H9 (cell line): ENCODE measurements at regions not wholly inside any gene's neighbourhood (a gene's known extent, or its start where the extent isn't known, plus 50 kb on each side); places are given as distances from the start of the nearest gene placed in this dataset.

ENCODE experiments used
- DNase-seq: peaks from one replicate; pipeline ENCODE4 v3.0.0-alpha.2; 2017
- H2AFZ ChIP-seq: one replicate; pipeline ENCODE4 v1.6.1; 2013; ENCODE audit warnings: mild to moderate bottlenecking, low read length, control low read depth, moderate library complexity
- H2AK5ac ChIP-seq: 2 replicates; pipeline ENCODE4 v1.6.1; 2013; ENCODE audit warnings: low read length, control low read depth, mixed read lengths; ENCODE audit not compliant: insufficient read length
- H2BK120ac ChIP-seq: one replicate; pipeline ENCODE4 v1.6.1; 2013; ENCODE audit warnings: low read depth, mild to moderate bottlenecking, low read length, control low read depth, inconsistent platforms; ENCODE audit not compliant: poor library complexity, severe bottlenecking
- H2BK12ac ChIP-seq: 2 replicates; pipeline ENCODE4 v1.6.1; 2013; ENCODE audit warnings: low read length, control low read depth, mixed read lengths, low read depth; ENCODE audit not compliant: insufficient read length
- H2BK15ac ChIP-seq: 2 replicates; pipeline ENCODE4 v1.6.1; 2013; ENCODE audit warnings: low read depth, low read length, control low read depth
- H2BK20ac ChIP-seq: one replicate; pipeline ENCODE4 v1.6.1; 2013; ENCODE audit warnings: low read depth, mild to moderate bottlenecking, low read length, control low read depth, inconsistent platforms; ENCODE audit not compliant: poor library complexity, severe bottlenecking
- H2BK5ac ChIP-seq: 2 replicates; pipeline ENCODE4 v1.6.1; 2013; ENCODE audit warnings: low read length, control low read depth, mixed read lengths; ENCODE audit not compliant: insufficient read length
- H3K14ac ChIP-seq: 2 replicates; pipeline ENCODE4 v1.6.1; 2013; ENCODE audit warnings: low read length, control low read depth; ENCODE audit not compliant: insufficient read depth
- H3K18ac ChIP-seq: 2 replicates; pipeline ENCODE4 v1.6.1; 2013; ENCODE audit warnings: low read depth, mild to moderate bottlenecking, mixed read lengths, low read length, control low read depth; ENCODE audit not compliant: insufficient read length
- H3K23ac ChIP-seq: 2 replicates; pipeline ENCODE4 v1.6.1; 2013; ENCODE audit warnings: low read length, control low read depth, mixed read lengths, low read depth; ENCODE audit not compliant: insufficient read length
- H3K23me2 ChIP-seq: 2 replicates; pipeline ENCODE4 v1.6.1; 2013; ENCODE audit warnings: low read depth, mild to moderate bottlenecking, mixed read lengths, low read length, control low read depth; ENCODE audit not compliant: insufficient read length, poor library complexity, severe bottlenecking
- H3K27ac ChIP-seq: 2 replicates; pipeline ENCODE4 v1.5.1; 2013; ENCODE audit warnings: low read length, control low read depth, mixed read lengths, low read depth; ENCODE audit not compliant: insufficient read length
- H3K27me3 ChIP-seq: 2 replicates; pipeline ENCODE4 v1.6.1; 2013; ENCODE audit warnings: low read length, control low read depth, inconsistent platforms; ENCODE audit not compliant: insufficient read depth
- H3K4ac ChIP-seq: 2 replicates; pipeline ENCODE4 v1.6.1; 2013; ENCODE audit warnings: low read depth, mild to moderate bottlenecking, control low read depth, inconsistent platforms, low read length, moderate library complexity
- H3K4me1 ChIP-seq: 2 replicates; pipeline ENCODE4 v1.6.1; 2013; ENCODE audit warnings: low read length, control low read depth, inconsistent platforms; ENCODE audit not compliant: insufficient read depth
- H3K4me2 ChIP-seq: 2 replicates; pipeline ENCODE4 v1.6.1; 2013; ENCODE audit warnings: low read length, control low read depth, mixed read lengths; ENCODE audit not compliant: insufficient read length, insufficient read depth
- H3K56ac ChIP-seq: 2 replicates; pipeline ENCODE4 v1.6.1; 2013; ENCODE audit warnings: low read depth, mild to moderate bottlenecking, mixed read lengths, low read length, control low read depth; ENCODE audit not compliant: insufficient read length
- H3K79me1 ChIP-seq: 2 replicates; pipeline ENCODE4 v1.6.1; 2013; ENCODE audit warnings: low read depth, mild to moderate bottlenecking, moderate library complexity, low read length, control low read depth, inconsistent platforms; ENCODE audit not compliant: insufficient read depth, poor library complexity, severe bottlenecking
- H3K79me2 ChIP-seq: 2 replicates; pipeline ENCODE4 v1.6.1; 2013; ENCODE audit warnings: low read length, control low read depth, inconsistent platforms; ENCODE audit not compliant: insufficient read depth
- H3K9ac ChIP-seq: 2 replicates; pipeline ENCODE4 v1.6.1; 2013; ENCODE audit warnings: low read length, control low read depth, mixed read lengths; ENCODE audit not compliant: insufficient read length; ENCODE audit errors: extremely low read depth
- H3K9me3 ChIP-seq: one replicate; pipeline ENCODE4 v1.6.1; 2013; ENCODE audit warnings: low read depth, low read length, inconsistent platforms; ENCODE audit not compliant: control insufficient read depth
- H3T11ph ChIP-seq: one replicate; pipeline ENCODE4 v1.6.1; 2013; ENCODE audit warnings: mild to moderate bottlenecking, low read length, control low read depth, inconsistent platforms
- H4K20me1 ChIP-seq: one replicate; pipeline ENCODE4 v1.6.1; 2013; ENCODE audit not compliant: control insufficient read depth, insufficient read length, insufficient read depth
- H4K5ac ChIP-seq: 2 replicates; pipeline ENCODE4 v1.6.1; 2013; ENCODE audit warnings: low read depth, mild to moderate bottlenecking, mixed read lengths, low read length, control low read depth; ENCODE audit not compliant: insufficient read length
- H4K8ac ChIP-seq: replicated peaks from 2 replicates; pipeline ENCODE4 v1.6.1; 2013; ENCODE audit warnings: low read length, control low read depth, mixed read lengths, low read depth; ENCODE audit not compliant: insufficient read length
- H4K91ac ChIP-seq: 2 replicates; pipeline ENCODE4 v1.6.1; 2013; ENCODE audit warnings: low read depth, mild to moderate bottlenecking, moderate library complexity, mixed read lengths, low read length, control low read depth; ENCODE audit not compliant: insufficient read length
- H3K27ac Mint-ChIP-seq, 3 experiments: 2 replicates in 2 of 3; 3 replicates in 1 of 3; pipeline ENCODE4 v1.8.0; 2020 to 2021; ENCODE audit warnings: mixed read lengths in 3 of 3, mild to moderate bottlenecking in 1 of 3, moderate library complexity in 1 of 3
- H3K27me3 Mint-ChIP-seq: 2 replicates; pipeline ENCODE4 v1.8.0; 2021; ENCODE audit warnings: low read depth, mild to moderate bottlenecking, moderate library complexity, mixed read lengths
- H3K36me3 Mint-ChIP-seq, 3 experiments: 2 replicates in 2 of 3; 3 replicates in 1 of 3; pipeline ENCODE4 v1.8.0; 2020 to 2021; ENCODE audit warnings: low read depth in 3 of 3, mixed read lengths in 3 of 3; ENCODE audit not compliant: insufficient read depth in 1 of 3
- H3K4me1 Mint-ChIP-seq, 2 experiments: 2 replicates each; pipeline ENCODE4 v1.8.0; 2020; ENCODE audit warnings: mixed read lengths in 2 of 2
- H3K4me3 Mint-ChIP-seq, 2 experiments: 2 replicates in 1 of 2; 3 replicates in 1 of 2; pipeline ENCODE4 v1.8.0; 2020 to 2021; ENCODE audit warnings: mild to moderate bottlenecking in 2 of 2, mixed read lengths in 2 of 2, moderate library complexity in 1 of 2
- H3K9me3 Mint-ChIP-seq, 2 experiments: 2 replicates in 1 of 2; 3 replicates in 1 of 2; pipeline ENCODE4 v1.8.0; 2020; ENCODE audit warnings: mild to moderate bottlenecking in 2 of 2, mixed read lengths in 2 of 2, moderate library complexity in 1 of 2
- TF ChIP-seq, protein P1 (sequence below): fragments of 200-600 bp; sonication (generic); conservative IDR thresholded peaks from 3 replicates; pipeline ENCODE4 v1.8.0; 2021; ENCODE audit warnings: antibody characterized with exemption, mild to moderate bottlenecking

DNA sequence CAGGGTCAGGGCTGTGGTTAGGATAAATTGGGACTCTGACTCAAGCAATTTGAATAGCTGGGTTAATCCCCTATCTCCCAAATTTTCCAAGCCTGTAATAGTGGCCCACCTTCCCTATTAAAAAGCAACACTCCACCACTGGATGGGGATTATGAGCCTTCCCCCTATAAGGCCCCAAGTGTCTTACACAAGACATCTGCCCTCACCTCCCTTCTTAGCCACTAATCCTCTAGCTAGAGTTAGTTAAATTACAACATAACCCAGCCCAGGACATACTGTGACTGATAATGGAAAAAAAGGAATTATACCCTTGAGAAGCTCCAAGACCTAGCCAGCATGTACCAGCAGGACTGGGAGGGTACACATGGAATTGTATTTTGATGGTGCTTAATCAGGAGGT, 190.4 kb downstream of the NRP2 start:
- Mint-ChIP-seq H3K36me3 (peaks cover 3 to 8% (median 6%) of the 10 kb centered on the region in 3 experiments; a peak in 3 of 7 replicates), H3K4me3 (no peak overlapping the region), H3K27me3 (no peaks in the 10 kb centered on the region; the same call in 1 of the 2 replicates), H3K4me1 (peaks cover 0 to 3% of the 10 kb centered on the region in 2 experiments; a peak in 1 of 4 replicates), H3K9me3 (peaks cover 0 to 9% of the 10 kb centered on the region in 2 experiments; a peak in 3 of 5 replicates), H3K27ac (no peak overlapping the region)
- Histone ChIP-seq H2BK20ac (no peak overlapping the region), H4K91ac (no peak overlapping the region), H3K4me2 (no peak overlapping the region), H3K4me1 (no peaks in the 10 kb centered on the region), H3T11ph (no peak overlapping the region), H3K18ac (no peak overlapping the region), H3K23me2 (no peaks in the 10 kb centered on the region), H3K4ac (no peak overlapping the region), H3K56ac (no peak overlapping the region), H2BK12ac (no peak overlapping the region), H3K9ac (no peak overlapping the region), H2BK15ac (no peak overlapping the region), H3K23ac (no peak overlapping the region), H3K9me3 (no peaks in the 10 kb centered on the region), H4K5ac (no peak overlapping the region), H2BK120ac (no peak overlapping the region), H2AFZ (no peak overlapping the region), H2AK5ac (no peak overlapping the region), H2BK5ac (no peak overlapping the region), H3K27ac (no peak overlapping the region), H4K8ac (no peak overlapping the region), H4K20me1 (no peaks in the 10 kb centered on the region), H3K79me2 (no peaks in the 10 kb centered on the region), H3K14ac (no peak overlapping the region), H3K79me1 (no peaks in the 10 kb centered on the region), H3K27me3 (no peaks in the 10 kb centered on the region)
- DNase-seq, result no peak
- TF ChIP-seq, protein P1, sequence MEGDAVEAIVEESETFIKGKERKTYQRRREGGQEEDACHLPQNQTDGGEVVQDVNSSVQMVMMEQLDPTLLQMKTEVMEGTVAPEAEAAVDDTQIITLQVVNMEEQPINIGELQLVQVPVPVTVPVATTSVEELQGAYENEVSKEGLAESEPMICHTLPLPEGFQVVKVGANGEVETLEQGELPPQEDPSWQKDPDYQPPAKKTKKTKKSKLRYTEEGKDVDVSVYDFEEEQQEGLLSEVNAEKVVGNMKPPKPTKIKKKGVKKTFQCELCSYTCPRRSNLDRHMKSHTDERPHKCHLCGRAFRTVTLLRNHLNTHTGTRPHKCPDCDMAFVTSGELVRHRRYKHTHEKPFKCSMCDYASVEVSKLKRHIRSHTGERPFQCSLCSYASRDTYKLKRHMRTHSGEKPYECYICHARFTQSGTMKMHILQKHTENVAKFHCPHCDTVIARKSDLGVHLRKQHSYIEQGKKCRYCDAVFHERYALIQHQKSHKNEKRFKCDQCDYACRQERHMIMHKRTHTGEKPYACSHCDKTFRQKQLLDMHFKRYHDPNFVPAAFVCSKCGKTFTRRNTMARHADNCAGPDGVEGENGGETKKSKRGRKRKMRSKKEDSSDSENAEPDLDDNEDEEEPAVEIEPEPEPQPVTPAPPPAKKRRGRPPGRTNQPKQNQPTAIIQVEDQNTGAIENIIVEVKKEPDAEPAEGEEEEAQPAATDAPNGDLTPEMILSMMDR, result no peak
